ENCODE measurements at regions not wholly inside any gene's neighbourhood (a gene's known extent, or its start where the extent isn't known, plus 50 kb on each side); places are given as distances from the start of the nearest gene placed in this dataset.

GRCh38 chr18:56255381-56255780 is 383.0 kb downstream of the TXNL1 start:
- TF ChIP-seq CTCF (IDR thresholded peaks at IDR 0.05; ENCODE audit: low read length) (no peak), EZH2phosphoT487 (IDR thresholded peaks at IDR 0.05; ENCODE audit: low read length) (no peak)

Measured in MM.1S (cell line).